MG63 (cell line): ENCODE measurements at regions not wholly inside any gene's neighbourhood (a gene's known extent, or its start where the extent isn't known, plus 50 kb on each side); places are given as distances from the start of the nearest gene placed in this dataset.

Experiments
- DNase-seq: peaks from one replicate; pipeline ENCODE4 v3.0.0-alpha.2; 2020
- H3K27me3 ChIP-seq: fragments of 250-450 bp; sonication (Bioruptor Pico); 2 replicates; pipeline ENCODE4 v1.5.1; 2020; ENCODE audit warnings: mild to moderate bottlenecking, moderate library complexity
- H3K36me3 ChIP-seq: fragments of 250-450 bp; sonication (Bioruptor Pico); 2 replicates; pipeline ENCODE4 v1.5.1; 2020; ENCODE audit warnings: mild to moderate bottlenecking, moderate library complexity
- H3K4me3 ChIP-seq: fragments of 250-450 bp; sonication (Bioruptor Pico); 2 replicates; pipeline ENCODE4 v1.5.1; 2020; ENCODE audit warnings: mild to moderate bottlenecking, moderate library complexity
- H3K9me3 ChIP-seq: fragments of 250-450 bp; sonication (Bioruptor Pico); 2 replicates; pipeline ENCODE4 v1.5.1; 2020; ENCODE audit warnings: mild to moderate bottlenecking, moderate library complexity

DNA sequence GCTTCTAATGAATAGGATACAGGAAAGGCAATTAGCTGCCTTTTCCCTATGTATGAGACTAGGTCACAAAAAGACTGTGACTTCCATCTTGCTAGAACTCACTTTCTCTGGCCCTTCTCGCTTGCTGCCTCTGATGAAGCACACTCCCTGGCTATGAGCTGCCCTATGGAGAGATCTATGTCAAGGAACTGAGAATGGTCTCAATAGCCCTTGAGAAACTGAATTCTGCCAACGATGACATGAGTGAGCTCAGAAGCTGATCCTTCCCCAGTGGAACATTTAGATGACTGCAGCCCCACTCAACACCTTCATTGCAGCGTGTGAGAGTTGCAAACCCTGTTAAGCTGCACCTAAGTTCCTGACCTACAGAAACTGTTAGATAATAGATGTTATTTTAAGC, 309.8 kb downstream of the COG6 start:
- no peak overlapping the region for H3K4me3 ChIP-seq
- no peak for DNase-seq
- H3K36me3 ChIP-seq, result no peaks in the 10 kb centered on the region
- H3K9me3 ChIP-seq, result no peaks in the 10 kb centered on the region
- H3K27me3 ChIP-seq, result no peaks in the 10 kb centered on the region

DNA sequence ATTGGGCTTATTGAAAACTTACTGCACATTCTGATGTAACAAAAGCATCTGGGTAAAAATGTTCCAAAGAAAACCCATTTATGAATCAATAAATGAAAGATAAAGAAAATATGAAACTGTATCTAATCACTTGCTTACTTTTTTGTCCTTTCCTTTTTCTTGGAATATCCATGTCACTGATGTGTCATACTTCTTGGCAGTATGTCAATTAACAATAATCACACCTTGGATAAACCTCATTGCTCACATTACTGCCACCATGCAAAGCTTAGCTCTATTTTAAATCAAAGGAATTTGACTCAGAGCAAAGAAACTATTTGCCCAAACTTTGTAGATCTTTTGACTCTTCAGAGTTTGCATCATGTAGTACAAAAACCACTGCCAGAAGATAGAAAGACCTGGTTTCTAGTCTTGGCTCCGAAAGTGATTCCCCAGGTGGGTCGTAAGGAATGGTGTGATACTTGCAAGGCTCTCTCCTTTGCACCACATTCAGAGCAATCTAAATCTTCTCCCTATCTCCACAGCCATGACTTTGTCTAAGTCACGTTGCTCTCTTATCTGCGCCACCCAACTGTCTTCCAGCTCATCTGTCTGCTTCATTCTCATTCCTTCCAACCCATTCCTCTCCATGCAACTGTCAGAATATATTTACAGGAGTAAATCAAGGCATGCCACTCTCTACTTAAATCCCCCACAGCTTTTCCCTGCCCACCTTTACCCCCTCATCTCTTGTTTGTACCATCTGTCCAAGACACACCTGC, 311.9 kb downstream of the COG6 start:
- Histone ChIP-seq H3K27me3 (peaks cover 2% of the 10 kb centered on the region; the same call in 1 of the 2 replicates), H3K36me3 (no peaks in the 10 kb centered on the region), H3K4me3 (no peak overlapping the region), H3K9me3 (no peaks in the 10 kb centered on the region)
- no peak for DNase-seq

DNA sequence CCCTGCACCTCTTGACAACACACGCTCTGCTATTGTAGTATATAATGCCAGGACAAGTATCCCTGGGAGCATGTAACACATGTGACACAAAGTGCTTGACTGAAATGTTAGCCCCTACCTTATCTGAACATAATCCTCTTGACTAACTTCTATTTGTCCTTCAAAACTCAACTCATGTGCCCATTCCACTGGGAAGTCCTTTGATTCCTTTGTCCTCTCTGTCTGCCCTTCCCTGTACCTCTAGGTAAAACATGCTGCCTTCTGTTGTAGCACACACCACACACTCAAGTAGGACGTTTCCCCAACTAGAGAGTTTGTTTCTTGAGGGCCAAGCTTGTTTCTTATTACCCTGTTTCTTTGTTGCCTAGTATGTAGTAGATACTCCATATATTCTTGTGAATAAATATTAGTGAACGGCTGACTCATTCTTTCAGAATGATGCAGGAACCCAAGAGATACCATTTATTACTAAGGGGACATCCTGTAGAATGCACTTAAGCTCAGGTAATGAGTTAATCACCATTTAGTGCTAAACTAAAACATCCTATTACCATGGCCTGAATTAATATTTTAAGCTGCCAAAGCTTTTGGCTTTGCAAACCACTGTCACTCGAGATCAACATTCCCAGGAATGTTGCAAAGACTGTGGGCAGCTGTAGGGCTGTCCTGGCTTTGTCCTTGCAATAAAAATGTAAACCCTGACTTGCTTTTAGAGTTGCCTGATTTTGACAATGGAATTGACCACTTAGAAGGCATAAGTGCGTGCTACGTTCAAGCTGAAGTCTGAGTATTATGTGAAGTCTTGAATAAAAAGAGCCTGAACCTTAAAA, 313.4 kb downstream of the COG6 start:
- peaks cover 2% of the 10 kb centered on the region; the same call in 1 of the 2 replicates for H3K27me3 ChIP-seq
- no peak overlapping the region for H3K4me3 ChIP-seq
- no peak for DNase-seq
- H3K36me3 ChIP-seq, result no peaks in the 10 kb centered on the region
- no peaks in the 10 kb centered on the region for H3K9me3 ChIP-seq

DNA sequence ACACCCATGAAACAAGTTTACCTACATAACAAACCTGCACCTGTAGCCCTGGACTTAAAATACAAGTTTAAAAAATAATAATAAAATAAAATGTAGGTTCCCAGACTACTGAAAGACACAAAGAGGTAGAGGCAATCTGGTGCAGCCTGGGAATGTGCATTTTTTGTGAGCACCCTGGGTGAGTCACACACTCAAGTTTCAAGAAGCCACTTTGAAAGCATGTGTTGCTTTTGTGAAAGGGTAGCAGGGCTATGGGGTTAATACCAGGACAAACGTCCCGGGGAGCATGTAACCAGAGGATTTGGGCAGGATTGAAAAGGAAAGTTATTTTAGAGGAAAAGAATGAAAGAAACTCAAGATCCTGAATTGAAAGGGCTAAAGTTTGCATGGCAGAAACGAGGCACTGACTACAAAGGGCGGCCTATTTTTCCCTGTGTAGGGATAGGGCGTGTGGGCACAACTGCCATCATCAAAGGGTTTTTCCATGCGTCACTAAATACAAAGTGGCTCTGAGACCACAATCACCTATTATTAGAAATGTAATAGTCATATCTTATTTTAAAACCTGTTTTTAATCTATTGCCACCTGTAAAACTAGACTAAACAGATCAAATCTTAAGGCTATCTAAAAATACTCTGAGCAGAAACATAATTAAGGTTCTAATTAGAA, 314.9 kb downstream of the COG6 start:
- Histone ChIP-seq H3K36me3 (no peaks in the 10 kb centered on the region), H3K9me3 (no peaks in the 10 kb centered on the region), H3K27me3 (peaks cover 2% of the 10 kb centered on the region; the same call in 1 of the 2 replicates), H3K4me3 (no peak overlapping the region)
- no peak for DNase-seq

GRCh38 chr13:39971526-39971925, 316.1 kb downstream of the COG6 start:
- Histone ChIP-seq H3K9me3 (no peaks in the 10 kb centered on the region), H3K4me3 (no peak overlapping the region), H3K36me3 (no peaks in the 10 kb centered on the region), H3K27me3 (peaks cover 2% of the 10 kb centered on the region; the same call in 1 of the 2 replicates)
- no peak for DNase-seq

DNA sequence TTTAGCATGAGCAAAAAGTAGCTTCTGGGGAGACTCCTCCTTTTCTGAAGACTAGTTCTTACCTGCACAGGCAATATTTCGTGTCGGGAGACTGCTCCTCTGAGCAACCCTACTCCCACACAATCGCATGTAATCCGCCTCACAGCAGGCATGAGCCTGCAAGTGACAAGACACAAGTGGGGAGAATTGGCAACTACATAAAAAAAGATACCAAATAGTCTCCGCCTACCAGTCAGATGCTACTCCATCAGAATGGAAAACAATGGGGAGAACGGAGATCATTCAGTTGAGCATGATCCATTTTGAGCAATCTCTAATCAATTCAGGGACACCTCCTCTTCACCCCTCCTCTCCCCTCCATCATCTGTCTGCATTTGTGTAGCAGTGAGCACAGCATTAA, 321.0 kb downstream of the COG6 start:
- Histone ChIP-seq H3K9me3 (no peaks in the 10 kb centered on the region), H3K4me3 (no peak overlapping the region), H3K36me3 (no peaks in the 10 kb centered on the region), H3K27me3 (peaks cover 3% of the 10 kb centered on the region; the same call in 1 of the 2 replicates)
- DNase-seq, result no peak

DNA sequence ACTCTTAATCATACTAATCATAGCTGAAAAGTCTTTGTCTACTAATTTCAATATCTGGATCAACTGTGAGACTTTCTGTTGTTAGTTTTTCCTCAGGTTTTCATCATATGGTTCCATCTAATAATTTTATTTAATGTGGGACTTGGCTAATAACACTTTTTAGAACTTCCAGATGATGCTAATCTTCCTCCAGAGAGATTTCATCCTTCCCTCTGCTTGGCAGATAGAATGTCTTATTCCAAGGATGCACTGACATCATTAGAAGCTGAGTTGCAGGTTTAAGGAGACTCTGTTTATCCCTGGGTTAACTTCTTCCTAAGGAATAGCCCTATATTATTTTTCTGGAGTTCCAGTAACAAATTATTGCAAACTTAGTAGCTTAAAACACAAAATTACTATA, 325.6 kb downstream of the COG6 start:
- Histone ChIP-seq H3K27me3 (peaks cover 3% of the 10 kb centered on the region; the same call in 1 of the 2 replicates), H3K9me3 (no peaks in the 10 kb centered on the region), H3K4me3 (no peak overlapping the region), H3K36me3 (no peaks in the 10 kb centered on the region)
- no peak for DNase-seq

DNA sequence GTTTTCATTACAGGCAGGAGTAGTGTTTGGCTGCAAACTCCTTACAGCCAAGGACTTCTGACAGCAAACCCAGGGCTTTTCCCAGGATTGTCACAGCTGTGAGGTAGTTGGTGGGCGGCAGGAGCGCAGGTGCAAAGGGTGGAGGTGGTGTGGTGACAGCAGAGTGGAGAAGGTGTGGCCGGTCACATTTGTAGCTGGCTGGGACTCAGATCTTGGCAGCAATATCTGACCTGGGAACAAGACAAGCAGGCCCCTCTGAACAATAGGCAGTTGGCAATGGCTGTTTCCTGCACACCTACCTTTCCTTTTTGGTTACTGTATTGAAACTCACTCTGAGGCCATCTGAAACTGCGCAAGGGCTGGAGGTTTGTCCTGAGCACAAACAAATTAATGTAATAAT, 327.3 kb downstream of the COG6 start:
- no peak for DNase-seq
- no peaks in the 10 kb centered on the region for H3K36me3 ChIP-seq
- H3K4me3 ChIP-seq, result no peak overlapping the region
- H3K27me3 ChIP-seq, result no peaks in the 10 kb centered on the region; the same call in 1 of the 2 replicates
- H3K9me3 ChIP-seq, result no peaks in the 10 kb centered on the region

GRCh38 chr13:39985071-39985470, 329.6 kb downstream of the COG6 start:
- H3K27me3 ChIP-seq, result no peaks in the 10 kb centered on the region
- DNase-seq, result no peak
- no peaks in the 10 kb centered on the region for H3K9me3 ChIP-seq
- H3K4me3 ChIP-seq, result no peak overlapping the region
- H3K36me3 ChIP-seq, result no peaks in the 10 kb centered on the region

DNA sequence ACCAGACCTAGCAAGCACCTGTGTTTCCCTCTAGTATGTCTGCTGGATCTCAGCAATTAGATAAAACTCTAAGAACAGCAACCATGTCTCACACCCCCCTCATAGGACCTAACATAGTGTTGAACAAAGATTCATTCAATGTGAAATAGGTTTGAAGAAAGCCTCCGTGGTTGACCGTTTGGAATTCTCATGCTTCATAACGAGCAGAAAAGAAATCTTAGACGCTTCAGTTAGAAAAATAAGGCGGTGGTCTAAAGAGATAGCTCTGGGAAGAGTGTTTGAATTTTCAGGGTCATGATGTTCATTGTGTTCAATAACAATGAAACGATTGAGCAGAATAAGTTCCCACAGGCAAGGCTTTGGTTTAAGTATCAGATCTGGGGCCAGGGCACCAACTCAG, 332.9 kb downstream of the COG6 start:
- H3K9me3 ChIP-seq, result no peaks in the 10 kb centered on the region
- no peaks in the 10 kb centered on the region for H3K27me3 ChIP-seq
- no peaks in the 10 kb centered on the region for H3K36me3 ChIP-seq
- DNase-seq, result no peak
- no peak overlapping the region for H3K4me3 ChIP-seq

DNA sequence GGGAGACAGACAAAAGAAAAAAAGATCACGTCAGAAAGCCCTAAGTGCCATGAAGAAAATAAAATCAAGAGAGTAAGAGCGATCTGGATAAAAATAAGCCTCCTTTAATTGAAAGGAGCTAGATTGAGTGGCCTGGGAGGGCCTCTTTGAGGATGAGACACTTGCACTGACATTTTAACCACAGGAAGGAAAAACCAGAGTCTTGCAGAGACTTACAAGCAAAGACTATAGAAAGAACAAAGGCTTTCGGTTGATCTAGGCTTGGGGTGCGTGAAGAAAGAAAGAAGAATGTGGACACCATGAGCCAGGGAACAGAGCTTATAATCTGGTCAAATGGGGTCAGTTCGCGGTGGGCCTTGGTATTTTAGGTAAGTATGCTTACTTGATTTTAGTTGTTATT, 342.7 kb downstream of the COG6 start:
- no peak overlapping the region for H3K4me3 ChIP-seq
- H3K36me3 ChIP-seq, result no peaks in the 10 kb centered on the region

DNA sequence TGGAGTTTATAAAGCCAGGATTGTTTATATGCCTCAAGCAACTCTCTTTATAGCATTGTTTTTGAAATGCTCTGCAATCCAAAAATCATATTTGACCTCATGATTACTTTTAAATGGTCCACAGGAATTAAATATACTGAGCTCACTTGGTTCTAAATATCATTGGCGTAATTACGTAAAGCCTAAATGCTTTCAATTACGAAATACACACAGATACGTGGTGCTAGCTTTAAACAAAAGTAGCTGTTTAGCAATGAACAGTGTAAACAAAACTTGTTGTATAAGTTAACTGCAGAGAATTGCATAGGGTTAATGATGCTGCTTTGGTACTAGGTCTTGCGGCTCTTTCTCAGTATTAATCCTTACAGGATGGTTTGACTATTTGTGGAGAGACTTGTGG, 346.6 kb downstream of the COG6 start:
- DNase-seq, result no peak
- Histone ChIP-seq H3K9me3 (no peaks in the 10 kb centered on the region), H3K27me3 (no peaks in the 10 kb centered on the region), H3K36me3 (no peaks in the 10 kb centered on the region), H3K4me3 (no peak overlapping the region)

More for the DNA sequence above, 342.7 kb downstream of the COG6 start:
- H3K9me3 ChIP-seq, result no peaks in the 10 kb centered on the region
- DNase-seq, result no peak
- no peaks in the 10 kb centered on the region for H3K27me3 ChIP-seq

- no peak for DNase-seq
- Histone ChIP-seq H3K4me3 (no peak overlapping the region), H3K27me3 (no peaks in the 10 kb centered on the region), H3K36me3 (no peaks in the 10 kb centered on the region), H3K9me3 (no peaks in the 10 kb centered on the region)
Measured at GRCh38 chr13:40013554-40013953, 358.1 kb downstream of the COG6 start.

- H3K36me3 ChIP-seq, result no peaks in the 10 kb centered on the region
- no peak overlapping the region for H3K4me3 ChIP-seq
- H3K9me3 ChIP-seq, result no peaks in the 10 kb centered on the region
- DNase-seq, result no peak
- H3K27me3 ChIP-seq, result no peaks in the 10 kb centered on the region
Measured at GRCh38 chr13:40016953-40017660, 361.6 kb downstream of the COG6 start.

DNA sequence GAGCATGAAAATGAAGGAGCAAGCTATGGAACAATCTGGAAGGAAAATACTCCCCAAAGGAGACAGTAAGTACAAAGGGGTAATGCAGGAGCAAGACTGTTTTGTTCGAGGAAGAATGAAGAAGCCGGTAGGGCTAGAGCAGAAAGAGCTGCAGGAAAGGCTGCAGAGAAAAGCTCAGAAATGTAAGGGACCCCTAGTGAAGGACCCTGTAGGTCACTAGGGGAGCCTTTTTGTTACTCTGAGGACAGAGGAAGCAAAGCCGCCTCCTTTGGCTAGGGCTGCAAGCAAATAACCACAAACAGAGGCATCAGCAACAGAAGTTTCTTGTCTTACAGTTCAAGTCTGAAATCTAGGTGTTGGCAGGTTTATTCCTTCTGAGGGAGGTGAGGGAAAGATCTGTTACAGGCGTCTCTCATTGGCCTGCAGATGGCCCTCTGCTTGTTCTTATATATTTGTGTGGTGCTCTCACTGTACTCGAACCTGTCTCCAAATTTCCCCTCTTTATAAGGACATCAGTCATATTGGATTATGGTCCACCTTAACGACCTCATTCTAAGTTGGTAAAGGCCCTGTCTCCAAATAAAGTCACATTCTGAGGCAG, 362.3 kb downstream of the COG6 start:
- no peaks in the 10 kb centered on the region for H3K27me3 ChIP-seq
- DNase-seq, result no peak
- H3K4me3 ChIP-seq, result no peak overlapping the region

DNA sequence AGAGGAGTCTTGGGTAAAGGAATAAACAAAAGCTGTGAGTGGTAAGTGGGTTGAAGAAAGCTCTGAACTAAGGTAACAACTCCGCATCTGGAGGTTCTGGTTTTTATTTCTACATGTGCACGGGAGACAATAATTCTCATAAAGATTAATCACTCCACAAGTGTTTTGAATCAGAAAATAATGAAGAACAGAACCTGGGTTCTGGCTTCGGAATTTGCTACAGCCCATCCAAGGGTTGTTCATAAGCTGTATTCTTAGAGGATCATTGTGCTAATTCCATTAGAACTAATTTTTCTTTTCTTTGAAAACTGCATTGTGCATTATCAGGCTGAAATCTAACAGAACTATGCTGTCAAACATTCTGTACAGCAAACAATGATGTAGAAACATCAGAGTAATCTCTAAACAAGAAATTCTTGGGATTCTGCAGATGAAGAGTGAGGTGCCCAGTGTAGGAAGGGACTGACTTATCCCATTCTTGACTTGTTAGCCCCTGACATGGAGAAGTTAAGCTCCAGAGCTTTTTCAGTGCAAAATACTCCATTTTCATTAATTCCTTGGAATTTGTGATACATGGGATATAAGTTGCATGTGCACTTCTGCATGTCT, 368.2 kb downstream of the COG6 start:
- no peak for DNase-seq
- no peaks in the 10 kb centered on the region for H3K9me3 ChIP-seq
- no peak overlapping the region for H3K4me3 ChIP-seq
- H3K27me3 ChIP-seq, result no peaks in the 10 kb centered on the region
- no peaks in the 10 kb centered on the region for H3K36me3 ChIP-seq

More for the DNA sequence above, 362.3 kb downstream of the COG6 start:
- Histone ChIP-seq H3K9me3 (no peaks in the 10 kb centered on the region), H3K36me3 (no peaks in the 10 kb centered on the region)
